GM19023 (cell line): ENCODE measurements at regions not wholly inside any gene's neighbourhood (a gene's known extent, or its start where the extent isn't known, plus 50 kb on each side); places are given as distances from the start of the nearest gene placed in this dataset.

ENCODE experiments used
- ATAC-seq: cut with Tn5 transposase; IDR thresholded peaks from one replicate; pipeline ENCODE4 v1.9.1; 2021; ENCODE audit warnings: mild to moderate bottlenecking, moderate library complexity; ENCODE audit not compliant: unreplicated experiment

DNA sequence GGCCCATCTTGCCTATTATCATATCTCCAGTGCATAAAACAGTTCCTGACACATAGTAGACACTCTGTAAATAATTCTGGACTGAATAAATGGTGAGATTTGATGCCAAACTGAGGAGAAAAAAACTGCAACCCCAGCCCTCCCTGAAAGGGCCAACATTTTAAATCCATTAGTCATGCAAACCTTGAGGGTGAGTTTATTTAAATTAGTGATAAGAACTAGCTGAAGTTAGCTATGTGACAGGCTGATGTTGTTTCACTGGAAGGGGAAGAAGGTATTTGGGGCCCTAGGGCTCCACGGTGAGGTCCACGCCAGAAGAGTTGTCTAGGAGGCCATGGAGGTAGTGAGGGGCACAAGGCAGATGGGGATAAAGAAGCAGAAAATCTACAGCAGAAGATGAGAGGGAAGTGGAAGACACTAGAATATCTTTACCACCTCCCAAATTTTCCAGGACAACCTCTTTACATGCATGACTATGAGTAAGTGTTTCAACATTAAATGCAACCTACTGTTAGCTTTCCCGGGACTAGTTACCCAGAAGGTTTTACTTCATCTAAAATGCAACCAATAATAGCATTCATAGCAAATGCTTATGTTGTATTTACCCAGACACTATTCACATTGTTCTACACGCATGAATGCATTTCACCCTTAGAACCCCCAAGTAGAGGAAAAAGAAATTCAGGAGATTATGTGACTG, 183.2 kb upstream of the LYZL1 start:
- no peak for ATAC-seq

DNA sequence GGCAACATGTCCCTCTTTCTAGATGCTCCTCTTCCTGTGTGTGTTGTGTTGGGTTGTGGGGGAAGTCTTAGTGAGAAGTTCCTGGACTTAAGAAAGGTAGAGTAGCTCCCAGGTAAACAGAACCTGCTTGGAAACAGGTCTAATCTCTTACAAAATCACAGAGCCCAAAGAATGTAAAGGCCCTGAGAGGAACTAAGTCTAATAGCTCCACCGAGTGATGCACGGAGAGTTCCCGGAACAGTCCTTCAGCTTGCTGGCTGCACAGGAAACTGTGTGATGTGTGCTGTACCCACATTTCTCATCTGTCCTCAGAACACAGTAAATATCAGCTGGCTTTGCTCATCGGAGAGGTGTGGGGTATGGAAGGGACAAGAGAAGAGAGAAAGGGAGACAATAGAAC, 182.6 kb upstream of the LYZL1 start:
- ATAC-seq = no peak

DNA sequence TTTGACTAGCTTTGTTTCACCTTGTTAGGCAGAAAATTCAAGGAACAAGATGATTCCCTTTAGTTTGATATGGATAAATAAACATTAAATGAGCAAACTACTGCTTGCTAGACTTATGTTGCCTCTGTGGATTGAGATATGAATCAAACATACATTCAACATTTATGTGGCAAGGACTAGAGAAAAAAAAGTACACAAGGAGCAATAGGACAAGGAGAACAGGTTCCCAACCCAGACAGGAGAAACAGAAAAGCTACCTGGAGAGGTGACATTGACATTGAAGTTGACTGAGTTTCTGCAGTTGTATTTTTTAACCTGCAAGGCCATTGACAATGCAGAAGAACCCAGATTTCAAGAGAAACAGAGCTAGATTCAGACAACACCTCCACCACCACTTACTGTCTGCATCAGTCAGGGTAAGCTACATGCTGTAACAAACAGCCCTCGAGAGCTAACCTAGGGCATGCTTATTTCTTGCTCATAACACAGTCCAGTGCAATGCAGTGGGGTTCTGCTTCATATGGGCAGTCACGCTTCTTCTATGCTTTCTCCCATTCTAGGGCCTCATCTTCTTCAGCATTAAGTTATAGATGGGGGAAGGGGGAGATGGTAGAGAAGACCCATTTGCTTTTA, 180.9 kb upstream of the LYZL1 start:
- ATAC-seq = no peak

- ATAC-seq = no peak
Measured at GRCh38 chr10:29109707-29110571, 178.9 kb upstream of the LYZL1 start.

DNA sequence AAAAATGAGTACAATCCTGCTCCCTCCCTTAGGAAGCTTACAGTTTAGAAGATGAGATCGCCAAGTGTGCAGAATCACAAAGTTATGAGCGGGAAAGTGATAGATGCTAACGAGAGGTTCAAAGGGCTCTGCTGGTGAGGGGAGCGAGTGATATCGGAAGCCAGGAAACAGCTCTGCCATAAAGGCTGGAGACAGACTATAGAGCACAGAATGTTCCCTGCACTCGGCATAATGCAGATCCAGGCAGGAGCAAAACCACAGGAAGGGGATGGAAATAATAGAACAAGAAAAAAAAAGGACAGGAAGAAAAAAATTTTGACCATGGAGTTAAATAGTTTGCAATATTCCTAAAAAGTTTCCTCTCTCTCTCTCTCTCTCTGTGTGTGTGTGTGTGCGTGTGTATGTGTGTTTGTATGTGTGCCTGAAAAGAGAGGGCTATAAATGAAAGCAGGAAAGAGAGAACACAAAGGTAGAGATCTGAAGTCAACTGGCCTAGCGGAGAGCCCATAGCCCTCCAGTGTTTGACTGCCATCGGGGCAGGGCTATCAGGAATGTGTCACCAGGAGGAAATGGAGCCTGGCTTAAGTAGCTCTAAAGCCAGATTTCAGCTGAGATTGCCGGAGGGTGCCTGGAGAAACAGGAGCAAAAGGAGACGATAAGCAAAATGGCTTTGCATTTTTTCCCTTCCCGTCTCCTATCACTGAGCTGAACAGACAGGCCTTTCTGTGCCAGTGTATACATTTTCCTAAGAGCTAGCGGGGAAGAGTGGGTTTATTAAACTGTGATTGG, 175.8 kb upstream of the LYZL1 start:
- no peak for ATAC-seq

- no peak for ATAC-seq
Measured at GRCh38 chr10:29113616-29113945, 175.3 kb upstream of the LYZL1 start.

DNA sequence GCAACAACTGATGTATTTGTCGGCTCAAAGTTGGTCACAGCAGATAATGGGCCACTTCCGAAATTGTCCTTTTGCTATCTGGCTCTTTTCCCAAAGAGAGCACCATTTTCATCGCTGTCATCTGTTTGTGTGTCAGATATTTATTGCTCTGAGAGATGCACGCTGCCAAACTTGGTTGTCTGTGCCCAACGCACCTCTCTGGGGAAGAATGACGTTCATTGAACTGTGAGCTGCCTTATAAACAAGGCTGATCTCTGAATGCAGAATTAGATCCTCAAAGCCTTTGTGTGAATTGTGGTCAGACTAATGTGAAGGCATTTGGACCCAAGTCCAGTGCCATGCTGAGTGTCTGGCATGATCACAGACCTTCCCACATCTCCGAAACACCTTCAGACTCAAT, 174.7 kb upstream of the LYZL1 start:
- ATAC-seq = no peak

DNA sequence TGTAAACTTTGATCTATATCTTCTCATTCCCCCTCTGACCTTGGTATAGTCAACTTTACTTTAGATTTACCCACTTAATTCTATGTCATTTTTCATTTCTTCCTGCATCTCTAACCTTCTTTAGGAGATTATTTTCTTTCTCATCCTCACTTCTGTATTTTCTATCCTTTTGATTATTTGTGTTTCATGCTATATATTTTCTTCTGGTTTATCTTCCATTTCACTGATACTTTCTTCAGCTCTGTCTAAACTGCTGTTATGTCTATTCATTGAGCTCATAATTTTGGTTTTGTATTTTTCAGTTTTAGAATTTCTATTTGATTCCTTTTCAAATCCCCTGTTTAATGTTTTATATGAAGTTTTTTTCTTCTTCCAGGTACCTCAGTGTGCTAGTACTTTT, 171.1 kb upstream of the LYZL1 start:
- no peak for ATAC-seq

DNA sequence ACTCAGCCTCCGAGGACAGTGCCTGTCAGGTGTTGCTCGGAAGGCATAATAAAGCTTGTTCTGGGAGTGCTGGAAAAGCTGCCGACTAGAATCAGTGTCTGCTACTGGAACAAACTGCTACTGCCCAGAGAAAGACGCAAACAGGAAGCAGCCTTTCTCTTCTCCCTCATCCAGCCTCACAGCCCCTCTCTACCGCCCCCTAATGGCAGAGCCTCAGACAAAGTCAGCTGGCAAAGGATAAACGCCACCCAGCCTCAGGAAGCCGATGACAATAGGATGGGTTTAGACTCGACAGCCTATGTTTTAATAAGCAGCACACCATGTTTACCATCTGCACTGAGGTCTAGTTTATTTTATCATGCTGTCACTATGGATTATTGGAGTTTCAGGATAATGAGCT, 169.5 kb upstream of the LYZL1 start:
- ATAC-seq = no peak

GRCh38 chr10:29120216-29120615, 168.7 kb upstream of the LYZL1 start:
- no peak for ATAC-seq

DNA sequence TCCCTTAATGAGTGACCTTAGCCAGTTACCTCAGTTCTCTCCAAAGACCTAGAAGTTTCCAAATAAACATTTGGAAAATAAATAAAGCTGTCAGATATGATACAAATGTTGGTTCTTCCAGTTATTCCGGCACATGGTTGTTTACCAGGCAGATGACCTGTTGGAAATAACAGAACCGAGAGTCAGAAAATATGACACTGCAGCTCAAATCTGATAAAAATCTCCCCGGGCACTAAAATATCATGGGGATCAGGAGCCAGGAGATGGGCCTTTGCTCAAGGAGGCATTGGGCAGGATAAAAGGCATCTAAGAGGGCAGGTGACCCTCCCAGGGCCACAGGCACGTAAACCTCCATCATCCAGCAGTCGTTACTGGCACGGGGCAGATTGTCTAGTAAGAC, 164.0 kb upstream of the LYZL1 start:
- no peak for ATAC-seq

- no peak for ATAC-seq
Measured at GRCh38 chr10:29127037-29127700, 161.7 kb upstream of the LYZL1 start.

DNA sequence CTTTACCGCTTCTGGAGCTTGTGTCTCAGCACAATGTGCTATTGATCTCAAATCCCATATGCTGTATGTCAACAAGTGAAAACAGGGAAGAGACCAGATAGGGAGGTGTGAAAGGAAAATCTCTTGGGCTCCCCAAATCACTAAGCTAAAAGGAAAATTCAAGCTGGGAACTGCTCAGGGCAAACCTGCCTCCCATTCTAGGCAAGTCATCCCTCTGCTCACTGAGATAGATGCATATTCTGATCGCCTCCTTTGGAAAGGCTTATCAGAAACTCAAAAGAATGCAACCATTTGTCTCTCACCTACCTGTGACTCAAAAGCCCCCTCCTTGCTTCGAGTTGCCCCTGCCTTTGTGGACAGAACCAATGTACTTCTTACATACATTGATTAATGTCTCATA, 161.1 kb upstream of the LYZL1 start:
- ATAC-seq = no peak

- ATAC-seq = no peak
Measured at GRCh38 chr10:29130190-29130673, 158.6 kb upstream of the LYZL1 start.

GRCh38 chr10:29131952-29132547, 156.8 kb upstream of the LYZL1 start:
- no peak for ATAC-seq

DNA sequence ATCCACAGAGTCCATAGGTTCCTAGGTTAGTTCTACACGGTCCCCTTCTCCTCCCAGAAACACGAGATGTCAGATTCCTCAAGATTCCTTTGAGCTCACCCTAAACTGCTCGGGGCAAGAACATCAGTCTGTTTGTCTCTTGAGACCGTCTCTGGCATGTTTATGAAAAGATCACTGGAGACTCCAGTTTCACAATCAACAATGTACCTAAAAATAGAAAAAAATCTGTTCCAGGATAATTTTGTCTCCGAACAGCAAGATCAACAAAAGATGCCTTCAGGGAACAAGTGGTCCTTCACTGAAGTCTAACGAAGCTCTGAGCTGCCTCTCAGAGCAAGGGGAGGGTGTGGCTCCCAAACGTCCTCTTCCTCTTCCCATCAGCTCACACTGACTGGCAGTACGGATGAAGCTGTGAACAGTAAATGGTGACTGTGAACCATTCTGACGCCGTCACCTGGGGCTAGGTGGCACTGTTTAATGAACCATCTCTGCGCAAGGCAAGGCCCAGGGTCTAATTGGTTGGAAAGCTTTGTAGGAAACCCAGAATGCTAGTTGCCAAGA, 156.2 kb upstream of the LYZL1 start:
- no peak for ATAC-seq

DNA sequence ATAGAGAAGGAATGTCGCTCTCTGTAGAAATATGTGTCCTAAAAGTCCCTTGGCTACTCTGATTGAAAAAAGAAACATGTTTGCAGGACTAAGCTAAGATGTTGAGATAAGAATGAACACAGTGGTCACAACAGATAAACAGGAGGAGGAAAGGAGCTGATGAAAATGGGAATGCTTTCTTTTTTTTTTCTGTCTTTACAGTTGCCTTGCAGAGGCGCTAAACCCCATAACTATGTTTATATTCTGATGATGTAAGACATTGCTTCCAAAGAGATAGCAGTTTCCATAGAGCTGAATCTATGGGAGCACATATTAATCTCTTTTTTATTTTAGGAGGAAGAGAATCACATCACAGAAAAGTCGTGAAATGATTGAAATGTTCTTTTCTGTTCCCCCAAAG, 153.5 kb upstream of the LYZL1 start:
- ATAC-seq = no peak

GRCh38 chr10:29136411-29136810, 152.5 kb upstream of the LYZL1 start:
- no peak for ATAC-seq

- no peak for ATAC-seq
Measured at GRCh38 chr10:29140151-29140550, 148.7 kb upstream of the LYZL1 start.

- ATAC-seq = no peak
Measured at GRCh38 chr10:29140991-29141390, 147.9 kb upstream of the LYZL1 start.
